HepG2 (cell line): ENCODE measurements at regions not wholly inside any gene's neighbourhood (a gene's known extent, or its start where the extent isn't known, plus 50 kb on each side); places are given as distances from the start of the nearest gene placed in this dataset.

Experiments
- ATAC-seq: fragments of 200-7000 bp; cut with Tn5 transposase; 3 replicates; pipeline ENCODE4 v1.9.1; 2020; ENCODE audit warnings: mild to moderate bottlenecking, moderate library complexity
- BruUV-seq: library from RNA; stranded (reverse); fragments of 400-500 nt; replicated peaks from 2 replicates; lab custom pipeline; 2021; lab: Mats Ljungman, UMichigan
- CTCF ChIA-PET: fragments of 300-600 bp; formaldehyde crosslinking; extraction: SDS; loops from one replicate; lab custom pipeline; 2021; ENCODE audit warnings: low total read pairs, inconsistent platforms, low intra/inter-chr PET ratio; lab: Yijun Ruan, JAX
- POLR2A ChIA-PET: fragments of 350-600 bp; sonication (Branson Sonifier 250); formaldehyde crosslinking; loops from one replicate; lab custom pipeline; 2020; ENCODE audit warnings: antibody characterized with exemption, inconsistent platforms; lab: Yijun Ruan, JAX
- DNase-seq: peaks from one replicate; pipeline ENCODE4 v3.0.0-alpha.2; 2015; ENCODE audit warnings: low spot score
- FAIRE-seq: peaks from 3 replicates; lab custom pipeline; 2011; peaks lifted over from hg19 to GRCh38; lab: Jason Lieb, UNC
- H2AFZ ChIP-seq: one replicate; pipeline ENCODE4 v1.6.1; 2011; ENCODE audit warnings: low read length, inconsistent platforms
- H3K27ac ChIP-seq: fragments of 300-600 bp; 3 replicates; pipeline ENCODE4 v1.8.0; 2011; ENCODE audit warnings: mixed run types, mild to moderate bottlenecking, mixed read lengths, low read length, inconsistent platforms; ENCODE audit not compliant: insufficient read depth; ENCODE audit errors: extremely low read length
- H3K27me3 ChIP-seq, 2 experiments: fragments of 200-600 bp in 1 of 2; 2 replicates in 1 of 2; 3 replicates in 1 of 2; pipeline versions ENCODE4 v1.6.0 to v1.8.0; 2011; ENCODE audit warnings: low read length in 2 of 2, mild to moderate bottlenecking in 2 of 2, moderate library complexity in 2 of 2, inconsistent platforms in 1 of 2; ENCODE audit not compliant: insufficient read depth in 2 of 2, control insufficient read depth in 1 of 2
- H3K36me3 ChIP-seq, 2 experiments: fragments of 200-600 bp in 1 of 2; replicated peaks in 1 of 2; 2 replicates in 1 of 2; 3 replicates in 1 of 2; pipeline versions ENCODE4 v1.5.1 to v1.8.0; 2011; ENCODE audit warnings: low read length in 2 of 2, inconsistent platforms in 1 of 2; ENCODE audit not compliant: insufficient read depth in 2 of 2, control insufficient read depth in 1 of 2
- H3K4me1 ChIP-seq: 2 replicates; pipeline ENCODE4 v1.5.1; 2012; ENCODE audit warnings: low read length, inconsistent platforms; ENCODE audit not compliant: insufficient read depth
- H3K4me2 ChIP-seq: 2 replicates; pipeline ENCODE4 v1.6.0; 2011; ENCODE audit warnings: low read depth, low read length, inconsistent platforms
- H3K4me3 ChIP-seq, 3 experiments: fragments of 200-600 bp in 1 of 3; sonication (generic), shearing (Covaris generic) in 1 of 3; replicated peaks in 1 of 3; 2 replicates each; pipeline ENCODE4 v1.5.1; 2011 to 2016; ENCODE audit warnings: low read length in 3 of 3, inconsistent platforms in 2 of 3, low read depth in 2 of 3, mild to moderate bottlenecking in 2 of 3, control low read depth in 1 of 3, mixed read lengths in 1 of 3; ENCODE audit not compliant: insufficient read depth in 1 of 3
- H3K79me2 ChIP-seq: one replicate; pipeline ENCODE4 v1.6.1; 2011; ENCODE audit warnings: low read length, inconsistent platforms; ENCODE audit not compliant: insufficient read depth
- H3K9ac ChIP-seq: 2 replicates; pipeline ENCODE4 v1.6.0; 2011; ENCODE audit warnings: mild to moderate bottlenecking, low read depth, low read length, inconsistent platforms; ENCODE audit not compliant: insufficient read depth
- H3K9me3 ChIP-seq: 2 replicates; pipeline ENCODE4 v1.5.1; 2012; ENCODE audit warnings: mild to moderate bottlenecking, low read length
- H4K20me1 ChIP-seq: 2 replicates; pipeline ENCODE4 v1.6.0; 2011; ENCODE audit warnings: inconsistent platforms, mild to moderate bottlenecking, low read length, moderate library complexity; ENCODE audit not compliant: insufficient read depth
- AKNA ChIP-seq: sonication (generic); formaldehyde crosslinking; IDR thresholded peaks from 2 replicates; pipeline ENCODE4 v1.4.0; 2020; ENCODE audit warnings: missing genetic modification reagents, borderline replicate concordance
- CBX1 ChIP-seq: IDR thresholded peaks from one replicate; pipeline ENCODE4 v1.6.1; 2016; ENCODE audit warnings: antibody characterized with exemption, low read depth
- CC2D1A ChIP-seq: sonication (generic); formaldehyde crosslinking; IDR thresholded peaks from 2 replicates; pipeline ENCODE4 v1.8.1; 2023; ENCODE audit warnings: mild to moderate bottlenecking, missing genetic modification reagents
- FOXM1 ChIP-seq: sonication (generic); formaldehyde crosslinking; IDR thresholded peaks from 2 replicates; pipeline ENCODE4 v1.5.0; 2020; ENCODE audit warnings: missing genetic modification reagents
- HDAC1 ChIP-seq: sonication (generic); formaldehyde crosslinking; IDR thresholded peaks from 2 replicates; pipeline ENCODE4 v1.5.1; 2020; ENCODE audit warnings: mild to moderate bottlenecking, missing genetic modification reagents
- MTF2 ChIP-seq: sonication (generic); formaldehyde crosslinking; IDR thresholded peaks from 2 replicates; pipeline ENCODE4 v1.5.0; 2020; ENCODE audit warnings: missing genetic modification reagents, borderline replicate concordance
- PAF1 ChIP-seq: IDR thresholded peaks from 2 replicates; pipeline ENCODE4 v1.6.1; 2016; ENCODE audit warnings: missing genetic modification reagents, missing compliant biosample characterization
- PHF8 ChIP-seq: sonication (generic); formaldehyde crosslinking; IDR thresholded peaks from 2 replicates; pipeline ENCODE4 v1.5.0; 2020; ENCODE audit warnings: missing genetic modification reagents
- POLR2AphosphoS2 ChIP-seq: IDR thresholded peaks from 2 replicates; pipeline ENCODE4 v1.6.1; 2011; ENCODE audit warnings: low read depth, low read length, improper control_type of control experiment
- SALL1 ChIP-seq: sonication (generic); formaldehyde crosslinking; IDR thresholded peaks from 2 replicates; pipeline ENCODE4 v1.8.0; 2022; ENCODE audit warnings: mild to moderate bottlenecking, missing genetic modification reagents
- SMAD9 ChIP-seq: sonication (generic); formaldehyde crosslinking; IDR thresholded peaks from 2 replicates; pipeline ENCODE4 v1.5.1; 2020; ENCODE audit warnings: mild to moderate bottlenecking, missing genetic modification reagents
- U2AF2 ChIP-seq: fragments of 200-400 bp; formaldehyde crosslinking; IDR thresholded peaks from 2 replicates; pipeline ENCODE4 v1.6.1; 2017; ENCODE audit warnings: low read depth, mild to moderate bottlenecking, low read length
- YY1 ChIP-seq: IDR thresholded peaks from 2 replicates; pipeline ENCODE4 v1.6.1; 2011; ENCODE audit warnings: low read length, low read depth, moderate library complexity, mild to moderate bottlenecking; ENCODE audit not compliant: insufficient read depth, insufficient replicate concordance
- ZBTB42 ChIP-seq: sonication (generic); formaldehyde crosslinking; IDR thresholded peaks from 2 replicates; pipeline ENCODE4 v1.5.0; 2020; ENCODE audit warnings: mild to moderate bottlenecking, missing genetic modification reagents
- ZFP62 ChIP-seq: sonication (generic); formaldehyde crosslinking; IDR thresholded peaks from 2 replicates; pipeline ENCODE4 v1.4.0; 2020; ENCODE audit warnings: missing genetic modification reagents
- ZNF205 ChIP-seq: IDR thresholded peaks from 2 replicates; pipeline ENCODE4 v1.6.1; 2018; ENCODE audit warnings: missing biosample characterization, missing genetic modification reagents
- ZNF432 ChIP-seq: sonication (generic); formaldehyde crosslinking; IDR thresholded peaks from 2 replicates; pipeline ENCODE4 v1.5.0; 2020; ENCODE audit warnings: missing genetic modification reagents, mild to moderate bottlenecking, borderline replicate concordance
- ZNF552 ChIP-seq: sonication (generic); formaldehyde crosslinking; IDR thresholded peaks from 2 replicates; pipeline ENCODE4 v1.9.0; 2022; ENCODE audit warnings: missing genetic modification reagents, mild to moderate bottlenecking, borderline replicate concordance
- ZNF782 ChIP-seq: sonication (generic); formaldehyde crosslinking; IDR thresholded peaks from 2 replicates; pipeline ENCODE4 v1.4.0; 2020; ENCODE audit warnings: missing genetic modification reagents, mild to moderate bottlenecking, borderline replicate concordance
- ZSCAN30 ChIP-seq: sonication (generic); formaldehyde crosslinking; IDR thresholded peaks from 2 replicates; pipeline ENCODE4 v1.5.0; 2020; ENCODE audit warnings: mild to moderate bottlenecking, missing genetic modification reagents
- WGBS: methylation state at CpG from one replicate; pipeline ENCODE4 v1.1.6; 2017; ENCODE audit warnings: low lambda C conversion rate; 5-methylcytosine and 5-hydroxymethylcytosine counted together
- in situ Hi-C: cut with HindIII; loops from 2 replicates; pipeline ENCODE4 v1.10.0; 2017; ENCODE audit warnings: low pct_unique_long_range_greater_than_20kb; ENCODE audit not compliant: extremely low pct_ligation_motif_present
- intact Hi-C: fragments of 100-400 bp; cut with micrococcal nuclease; formaldehyde crosslinking; loops from one replicate; pipeline ENCODE4 v1.10.0; 2022; ENCODE audit not compliant: unreplicated experiment

GRCh38 chr4:138297743-138298405 is 55.7 kb upstream of the SLC7A11 start:
- Histone ChIP-seq H3K27ac (no peak overlapping the region), H3K9me3 (no peaks in the 10 kb centered on the region), H3K9ac (no peak overlapping the region), H3K27me3 (no peaks in the 10 kb centered on the region), H2AFZ (no peak overlapping the region), H4K20me1 (no peaks in the 10 kb centered on the region), H3K4me1 (no peaks in the 10 kb centered on the region), H3K4me2 (no peak overlapping the region), H3K4me3 (no peak overlapping the region), H3K79me2 (no peaks in the 10 kb centered on the region), H3K36me3 (no peaks in the 10 kb centered on the region)
- ChIA-PET CTCF (no interaction called here), POLR2A (no interaction called here)
- DNase-seq, result no peak
- intact Hi-C loops (no loop called here), in situ Hi-C loops (no loop called here)
- no peak for FAIRE-seq
- TF ChIP-seq PHF8 (no peak), MTF2 (no peak), ZNF552 (CRISPR knock-in tag) (no peak), AKNA (CRISPR knock-in tag) (no peak), PAF1 (no peak), HDAC1 (CRISPR knock-in tag) (no peak), ZBTB42 (no peak), ZFP62 (CRISPR knock-in tag) (no peak), CC2D1A (CRISPR knock-in tag) (no peak), SMAD9 (CRISPR knock-in tag) (no peak), SALL1 (CRISPR knock-in tag) (no peak), ZNF782 (CRISPR knock-in tag) (no peak), ZSCAN30 (CRISPR knock-in tag) (no peak), ZNF432 (CRISPR knock-in tag) (no peak), U2AF2 (no peak), FOXM1 (CRISPR knock-in tag) (no peak), ZNF205 (CRISPR knock-in tag) (no peak), POLR2AphosphoS2 (no peak), CBX1 (no peak), YY1 (no peak)
- 2% methylated on average over 3 of the region's 3 CpGs for WGBS
- BruUV-seq, result no TSS peak
- no peak for ATAC-seq
